AG10803 (cell line): ENCODE measurements at regions not wholly inside any gene's neighbourhood (a gene's known extent, or its start where the extent isn't known, plus 50 kb on each side); places are given as distances from the start of the nearest gene placed in this dataset.

Experiments used
- DNase-seq: peaks from one replicate; pipeline ENCODE4 v3.0.0; 2010; ENCODE audit warnings: low read depth
- H3K4me3 ChIP-seq: 2 replicates; pipeline ENCODE4 v1.5.1; 2011; ENCODE audit warnings: mild to moderate bottlenecking, low read length, control low read depth
- TF ChIP-seq, protein P1 (sequence below): conservative IDR thresholded peaks from 2 replicates; pipeline ENCODE4 v1.5.1; 2011; ENCODE audit warnings: mild to moderate bottlenecking, low read length, control low read depth, inconsistent platforms

DNA sequence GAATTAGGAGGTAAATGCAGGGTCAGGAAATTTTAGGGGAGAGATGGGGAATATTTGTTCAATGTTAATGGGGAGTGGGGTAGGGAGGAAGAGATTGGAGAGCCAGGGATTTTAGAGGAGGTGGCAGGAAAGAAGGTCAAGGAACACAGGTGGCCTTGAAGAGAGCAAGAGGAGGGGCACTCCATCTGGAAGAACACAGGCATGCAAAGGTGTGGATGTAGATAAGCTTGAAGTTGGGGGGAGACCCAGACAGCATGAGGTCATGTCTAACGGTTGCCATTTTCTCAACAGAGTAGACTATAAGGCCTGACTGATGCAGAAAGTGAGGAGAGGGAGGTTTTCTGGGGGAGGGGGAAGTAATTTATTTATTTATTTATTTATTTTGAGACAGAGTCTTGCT lies 77.5 kb downstream of the MAIP1 start:
- no peak for DNase-seq
- no peak overlapping the region for H3K4me3 ChIP-seq
- TF ChIP-seq, protein P1, sequence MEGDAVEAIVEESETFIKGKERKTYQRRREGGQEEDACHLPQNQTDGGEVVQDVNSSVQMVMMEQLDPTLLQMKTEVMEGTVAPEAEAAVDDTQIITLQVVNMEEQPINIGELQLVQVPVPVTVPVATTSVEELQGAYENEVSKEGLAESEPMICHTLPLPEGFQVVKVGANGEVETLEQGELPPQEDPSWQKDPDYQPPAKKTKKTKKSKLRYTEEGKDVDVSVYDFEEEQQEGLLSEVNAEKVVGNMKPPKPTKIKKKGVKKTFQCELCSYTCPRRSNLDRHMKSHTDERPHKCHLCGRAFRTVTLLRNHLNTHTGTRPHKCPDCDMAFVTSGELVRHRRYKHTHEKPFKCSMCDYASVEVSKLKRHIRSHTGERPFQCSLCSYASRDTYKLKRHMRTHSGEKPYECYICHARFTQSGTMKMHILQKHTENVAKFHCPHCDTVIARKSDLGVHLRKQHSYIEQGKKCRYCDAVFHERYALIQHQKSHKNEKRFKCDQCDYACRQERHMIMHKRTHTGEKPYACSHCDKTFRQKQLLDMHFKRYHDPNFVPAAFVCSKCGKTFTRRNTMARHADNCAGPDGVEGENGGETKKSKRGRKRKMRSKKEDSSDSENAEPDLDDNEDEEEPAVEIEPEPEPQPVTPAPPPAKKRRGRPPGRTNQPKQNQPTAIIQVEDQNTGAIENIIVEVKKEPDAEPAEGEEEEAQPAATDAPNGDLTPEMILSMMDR, result no peak

GRCh38 chr2:200033929-200034328 lies 78.5 kb downstream of the MAIP1 start:
- TF ChIP-seq, protein P1, result no peak
- H3K4me3 ChIP-seq, result no peak overlapping the region

DNA sequence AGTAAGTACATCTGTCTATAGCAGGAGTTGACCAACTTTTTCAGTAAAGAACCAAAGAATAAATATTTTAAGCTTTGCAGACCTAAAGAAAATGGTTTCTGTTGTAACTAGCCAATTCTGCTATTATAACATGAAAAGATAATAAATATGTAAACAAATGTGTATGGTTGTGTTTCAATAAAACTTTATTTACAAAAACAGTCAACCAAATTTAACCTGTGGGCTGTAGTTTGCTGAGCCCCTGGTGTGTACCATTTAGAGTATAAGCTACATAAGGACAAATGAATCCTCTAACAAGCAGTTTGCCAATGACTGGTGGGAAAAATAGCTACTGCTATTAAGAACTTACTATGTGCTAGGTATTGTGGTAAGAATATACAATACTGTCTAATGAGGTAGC lies 79.4 kb downstream of the MAIP1 start:
- TF ChIP-seq, protein P1, result no peak
- H3K4me3 ChIP-seq, result no peak overlapping the region
- DNase-seq, result no peak

More at GRCh38 chr2:200033929-200034328, 78.5 kb downstream of the MAIP1 start:
- no peak for DNase-seq

DNA sequence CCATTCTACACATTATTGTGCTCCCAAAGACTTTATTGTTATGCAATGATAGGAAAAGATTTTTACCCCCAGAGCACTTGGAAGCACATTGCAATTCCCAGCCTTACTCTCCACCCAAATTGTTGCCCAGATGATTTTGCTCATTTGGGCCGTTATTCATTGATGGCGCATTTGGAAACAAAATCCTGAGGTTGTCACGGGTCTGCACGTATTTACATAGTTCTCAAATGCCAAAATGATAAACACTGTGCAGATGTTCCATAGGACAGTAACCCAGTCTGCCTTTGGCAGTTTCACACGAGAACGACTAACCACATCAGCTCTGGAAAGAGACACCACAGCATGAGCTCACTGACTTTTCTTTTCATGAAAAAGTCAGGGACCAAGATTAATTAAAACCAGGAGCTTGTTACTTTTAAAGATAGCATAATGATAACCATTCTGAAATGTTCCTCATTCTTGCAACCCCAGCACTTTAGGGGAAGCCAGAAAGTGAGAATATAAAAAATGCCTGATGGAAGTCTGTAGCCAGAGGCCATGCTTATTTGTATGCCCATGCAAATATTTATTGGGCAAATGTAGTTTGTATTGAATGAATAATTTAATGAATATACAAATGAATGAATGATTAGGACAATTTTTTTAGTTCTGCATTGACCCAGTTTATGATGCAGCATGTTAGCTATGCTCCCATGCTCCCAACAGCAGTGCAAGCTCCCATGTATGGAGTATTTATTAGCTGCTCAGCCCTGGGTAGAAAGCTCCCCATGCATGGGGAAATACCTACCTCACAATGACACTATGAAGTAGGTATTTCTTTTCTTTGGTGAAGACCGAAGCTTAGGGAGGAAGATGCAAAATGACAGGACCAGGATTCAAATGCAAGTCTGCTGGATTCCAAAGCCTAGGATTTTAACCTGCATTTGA lies 84.6 kb downstream of the MAIP1 start:
- peak; percentile 100 for DNase-seq
- TF ChIP-seq, protein P1, result no peak
- no peak overlapping the region for H3K4me3 ChIP-seq

DNA sequence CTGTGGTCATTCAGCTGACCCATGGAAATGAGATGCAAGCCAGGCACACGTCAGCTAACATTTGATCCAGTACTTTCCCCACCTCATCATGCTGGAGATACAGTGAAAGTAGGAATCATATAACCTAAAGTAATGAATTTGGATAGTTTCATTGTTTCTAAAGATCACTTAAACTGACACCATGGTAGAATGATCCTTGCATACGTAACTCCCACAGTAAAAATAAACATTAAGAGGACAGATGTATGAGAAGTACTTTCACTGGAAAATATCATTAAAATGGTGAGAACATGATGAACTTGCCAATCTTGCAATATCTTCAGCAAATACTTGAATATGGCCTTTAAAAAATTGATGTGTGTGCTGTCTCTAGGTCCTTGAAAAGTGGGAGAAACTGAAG lies 85.4 kb downstream of the MAIP1 start:
- no peak for DNase-seq
- TF ChIP-seq, protein P1, result no peak
- H3K4me3 ChIP-seq, result no peak overlapping the region

DNA sequence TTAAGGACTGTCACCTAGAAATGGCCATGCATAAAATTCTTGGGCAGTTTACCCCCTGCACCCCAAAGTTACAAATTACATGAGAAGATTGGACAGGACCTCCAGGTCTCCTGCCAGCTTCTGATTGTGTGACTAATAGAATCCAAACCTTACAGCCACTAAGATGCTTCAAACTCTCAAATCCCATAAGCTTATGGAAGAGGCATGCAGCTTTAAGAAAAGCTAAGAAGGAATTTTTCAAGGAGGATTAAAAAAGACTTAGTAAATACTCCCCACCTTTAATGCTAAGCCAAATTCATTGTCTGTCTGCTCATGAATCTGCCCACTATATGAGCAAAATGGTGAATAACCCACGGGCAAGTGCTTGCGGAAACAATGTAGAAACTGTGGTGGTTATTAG lies 86.3 kb downstream of the MAIP1 start:
- TF ChIP-seq, protein P1, result no peak
- no peak for DNase-seq
- no peak overlapping the region for H3K4me3 ChIP-seq
